HG03457 (cell line): ENCODE measurements at regions not wholly inside any gene's neighbourhood (a gene's known extent, or its start where the extent isn't known, plus 50 kb on each side); places are given as distances from the start of the nearest gene placed in this dataset.
"Not testable (repeated sequence)": the region's sequence is repeated elsewhere in the genome, so short reads cannot be mapped to it uniquely, and the experiment has no call there.

Source experiments
- ATAC-seq: cut with Tn5 transposase; IDR thresholded peaks from one replicate; pipeline ENCODE4 v1.9.1; 2021; ENCODE audit warnings: moderate number of reproducible peaks; ENCODE audit not compliant: unreplicated experiment

GRCh38 chr15:22238959-22239805 lies 158.9 kb downstream of the OR4M2 start:
- not testable (repeated sequence) for ATAC-seq

DNA sequence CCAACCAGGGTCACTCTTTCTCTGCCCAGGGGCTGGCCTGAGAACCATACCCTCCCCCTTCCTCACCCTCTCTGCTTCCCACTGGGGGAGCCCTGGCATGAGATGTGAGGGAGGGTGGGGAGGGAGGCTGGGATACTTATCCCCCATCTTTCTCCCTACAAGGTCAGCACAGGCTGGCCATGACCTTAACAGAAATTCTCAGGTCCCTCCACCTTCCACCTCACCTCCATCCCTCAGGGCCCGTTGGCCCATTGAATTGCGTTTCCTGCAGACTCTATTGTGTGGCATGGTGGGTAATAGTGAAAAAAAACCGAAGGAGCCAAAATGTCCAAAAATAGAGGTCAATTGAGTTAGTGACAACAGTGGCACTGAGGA lies 159.5 kb downstream of the OR4M2 start:
- ATAC-seq = no peak

DNA sequence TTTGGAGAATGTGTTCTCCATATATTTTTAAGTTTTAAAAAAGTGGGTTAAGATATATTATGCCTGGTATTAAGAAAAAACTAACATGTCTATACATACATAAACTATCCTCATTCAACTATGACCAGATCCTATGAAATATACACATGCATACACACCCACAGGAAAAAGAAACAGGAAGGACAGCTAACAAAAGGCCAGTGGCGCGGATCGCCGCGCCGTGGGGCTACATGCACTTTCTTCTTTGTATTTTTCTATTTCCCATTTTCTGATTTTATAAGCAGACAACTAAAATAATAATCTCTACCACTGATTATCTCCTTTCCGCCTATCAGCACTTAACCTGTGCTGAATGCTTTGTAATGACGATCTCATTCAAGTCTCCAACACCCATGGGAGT lies 160.1 kb downstream of the OR4M2 start:
- ATAC-seq = no peak

- ATAC-seq = no peak
These were observed 160.7 kb downstream of the OR4M2 start for GRCh38 chr15:22240986-22241385.

- ATAC-seq = no peak
These were observed 161.1 kb downstream of the OR4M2 start for GRCh38 chr15:22241451-22241850.

- ATAC-seq = not testable (repeated sequence)
These were observed 162.0 kb downstream of the OR4M2 start for GRCh38 chr15:22242311-22242710.

- ATAC-seq = no peak
These were observed 163.3 kb downstream of the OR4M2 start for GRCh38 chr15:22243440-22244130.

- ATAC-seq = not testable (repeated sequence)
These were observed 169.2 kb downstream of the OR4M2 start for GRCh38 chr15:22249511-22249910.

GRCh38 chr15:22250501-22251290 lies 170.4 kb downstream of the OR4M2 start:
- ATAC-seq = not testable (repeated sequence)

- ATAC-seq = no peak
These were observed 171.1 kb downstream of the OR4M2 start for GRCh38 chr15:22251422-22251821.

- not testable (repeated sequence) for ATAC-seq
These were observed 171.7 kb downstream of the OR4M2 start for GRCh38 chr15:22252047-22252446.

GRCh38 chr15:22252521-22252920 lies 172.2 kb downstream of the OR4M2 start:
- ATAC-seq = not testable (repeated sequence)

DNA sequence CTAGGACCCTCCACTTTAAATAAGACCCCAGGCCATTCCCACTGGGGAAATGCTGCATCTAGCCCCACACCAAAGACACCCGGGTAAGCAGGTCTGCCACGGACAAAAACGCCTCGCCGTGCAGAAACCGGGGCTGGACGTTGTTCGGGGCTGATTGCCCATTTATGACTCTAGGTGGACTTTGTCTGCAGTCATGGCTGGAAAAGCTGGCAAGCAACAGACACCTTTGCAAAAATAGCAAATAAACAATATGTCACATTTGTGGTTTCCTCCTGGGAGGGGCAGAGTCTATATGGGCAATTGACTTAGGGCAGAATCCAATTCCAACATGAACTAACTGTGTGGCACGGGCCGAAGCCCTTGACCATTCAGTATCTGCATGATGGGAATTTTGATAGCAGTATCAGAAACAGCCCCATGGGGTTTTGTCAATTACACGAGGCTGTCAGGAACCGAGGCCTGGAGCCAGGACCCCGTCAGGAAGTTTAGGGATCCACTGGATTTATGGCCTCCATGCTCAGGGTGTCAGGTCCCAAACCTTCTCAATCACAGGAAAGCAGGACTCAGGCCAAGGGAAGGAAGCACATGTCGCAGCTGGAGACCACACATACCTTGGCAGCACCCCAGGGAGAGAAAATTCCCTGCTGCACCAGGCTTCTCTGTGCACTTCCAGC lies 172.8 kb downstream of the OR4M2 start:
- ATAC-seq = not testable (repeated sequence)

GRCh38 chr15:22253676-22254408 lies 173.5 kb downstream of the OR4M2 start:
- ATAC-seq = peak; percentile 60

DNA sequence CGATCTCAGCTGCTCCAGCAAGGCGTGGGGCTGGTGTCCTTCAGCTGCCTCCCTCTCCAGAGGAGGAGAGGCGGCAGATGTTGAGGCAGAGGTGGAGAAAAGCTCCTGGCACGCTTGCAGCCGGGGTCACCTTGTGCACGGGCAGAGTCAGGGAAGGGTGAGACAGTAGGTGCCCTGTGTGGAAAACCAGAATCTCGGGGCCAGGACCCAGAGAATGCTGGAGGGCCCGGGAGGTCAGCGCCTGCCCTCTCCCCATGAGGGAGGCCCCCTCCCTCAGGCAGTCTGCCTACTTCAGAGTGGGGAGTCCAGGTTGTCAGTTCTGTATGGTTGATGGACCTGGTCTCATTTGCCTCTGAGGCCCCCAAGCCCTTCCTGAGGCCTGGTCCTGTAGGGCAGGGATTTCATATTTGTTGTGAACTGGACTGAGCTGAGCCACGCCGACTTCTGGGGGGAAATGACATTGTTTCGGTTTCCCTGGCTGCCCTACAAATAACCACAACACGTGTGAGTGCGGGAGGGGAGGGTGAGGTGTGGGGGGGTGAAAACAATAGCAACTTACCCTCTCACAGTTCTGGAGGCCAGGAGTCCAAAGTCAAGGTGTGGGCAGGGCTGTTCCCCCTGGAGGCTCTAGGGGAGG lies 174.2 kb downstream of the OR4M2 start:
- ATAC-seq = not testable (repeated sequence)

- ATAC-seq = not testable (repeated sequence)
These were observed 175.3 kb downstream of the OR4M2 start for GRCh38 chr15:22255606-22256005.

GRCh38 chr15:22256389-22257046 lies 176.2 kb downstream of the OR4M2 start:
- not testable (repeated sequence) for ATAC-seq

- no peak for ATAC-seq
These were observed 177.0 kb downstream of the OR4M2 start for GRCh38 chr15:22257047-22258008.
